ENCODE measurements at regions not wholly inside any gene's neighbourhood (a gene's known extent, or its start where the extent isn't known, plus 50 kb on each side); places are given as distances from the start of the nearest gene placed in this dataset.

DNA sequence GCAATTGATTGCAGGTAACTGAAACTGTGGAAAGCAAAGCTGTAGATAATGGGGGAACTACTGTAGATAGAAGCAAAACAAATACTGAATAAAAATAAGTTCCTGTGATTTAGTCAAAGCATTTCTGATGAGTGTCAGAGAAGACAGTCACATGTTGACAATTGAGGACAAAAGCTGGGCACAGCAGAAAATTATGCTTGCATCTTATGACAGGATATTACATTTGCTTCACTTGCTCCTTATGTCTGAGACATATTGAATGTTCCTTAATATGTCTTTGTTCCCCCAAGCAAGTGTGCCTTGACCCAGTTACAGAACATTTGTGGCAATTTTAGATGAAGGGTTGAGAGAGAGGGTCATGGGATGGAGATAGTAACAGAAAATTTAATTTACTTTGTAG, 526.0 kb upstream of the B3GALT2 start:
- H3K27ac ChIP-seq (ENCODE audit: low read length): no peak overlapping the region
- DNase-seq (no peak), ATAC-seq (no peak)
- intact Hi-C loops (cut with DNase I): loop anchor here in 1 of 4 donors (10.0 kb wide), 1 partner anchor 222 kb away; no protein-coding TSS in a partner anchor
- no peaks in the 10 kb centered on the region for H3K27me3 ChIP-seq (ENCODE audit: control insufficient read depth, insufficient read depth)
- H3K9me3 ChIP-seq (ENCODE audit: control insufficient read depth, low read length): no peaks in the 10 kb centered on the region
- no peak overlapping the region for H3K4me3 ChIP-seq (ENCODE audit: low read length)
- H3K4me1 ChIP-seq (ENCODE audit: control insufficient read depth, insufficient read depth, low read length): no peaks in the 10 kb centered on the region

- Histone ChIP-seq H3K4me1 (ENCODE audit: control insufficient read depth, insufficient read depth, low read length) (no peaks in the 10 kb centered on the region), H3K27ac (ENCODE audit: low read length) (no peak overlapping the region), H3K4me3 (ENCODE audit: low read length) (no peak overlapping the region), H3K9me3 (ENCODE audit: control insufficient read depth, low read length) (no peaks in the 10 kb centered on the region), H3K27me3 (ENCODE audit: control insufficient read depth, insufficient read depth) (no peaks in the 10 kb centered on the region)
- ATAC-seq (no peak), DNase-seq (no peak)
- intact Hi-C loops (cut with DNase I): loop anchor here in 1 of 4 donors (10.0 kb wide), 1 partner anchor 225 kb away; no protein-coding TSS in a partner anchor
- WGBS: 89% methylated on average over 1 of the region's 1 CpG
These were observed 523.2 kb upstream of the B3GALT2 start for GRCh38 chr1:193709607-193710006.

- no peak for DNase-seq
- WGBS: 52% methylated on average over 2 of the region's 2 CpGs
- no peak for ATAC-seq
- H3K4me1 ChIP-seq (ENCODE audit: control insufficient read depth, insufficient read depth, low read length): no peaks in the 10 kb centered on the region
- H3K27me3 ChIP-seq (ENCODE audit: control insufficient read depth, insufficient read depth): no peaks in the 10 kb centered on the region
- H3K27ac ChIP-seq (ENCODE audit: low read length): no peak overlapping the region
- intact Hi-C loops (cut with DNase I): no loop called here
- H3K4me3 ChIP-seq (ENCODE audit: low read length): no peak overlapping the region
- H3K9me3 ChIP-seq (ENCODE audit: control insufficient read depth, low read length): no peaks in the 10 kb centered on the region
These were observed 521.0 kb upstream of the B3GALT2 start for GRCh38 chr1:193707271-193708021.

DNA sequence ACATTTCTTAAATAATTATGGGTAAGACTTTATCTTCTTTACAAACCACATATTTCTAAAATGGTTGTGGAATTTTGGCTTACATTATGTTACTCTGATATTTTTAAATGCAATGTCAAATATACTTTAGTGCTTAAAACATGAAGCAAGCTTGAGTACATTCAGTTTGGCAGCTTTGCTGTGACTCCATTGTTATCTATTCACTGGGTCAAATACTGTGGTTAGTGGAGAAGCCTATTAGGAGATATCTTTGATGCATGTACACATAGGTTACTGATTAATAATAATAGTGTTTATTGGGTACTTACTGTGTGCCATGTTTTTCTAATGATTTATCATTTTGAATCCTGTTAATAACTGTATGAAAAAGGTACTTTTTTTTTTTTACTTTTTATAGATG, 520.4 kb upstream of the B3GALT2 start:
- H3K27me3 ChIP-seq (ENCODE audit: control insufficient read depth, insufficient read depth): no peaks in the 10 kb centered on the region
- ATAC-seq (no peak), DNase-seq (no peak)
- H3K4me3 ChIP-seq (ENCODE audit: low read length): no peak overlapping the region
- no peaks in the 10 kb centered on the region for H3K9me3 ChIP-seq (ENCODE audit: control insufficient read depth, low read length)
- no peak overlapping the region for H3K27ac ChIP-seq (ENCODE audit: low read length)
- H3K4me1 ChIP-seq (ENCODE audit: control insufficient read depth, insufficient read depth, low read length): no peaks in the 10 kb centered on the region
- intact Hi-C loops (cut with DNase I): no loop called here

GRCh38 chr1:193705554-193705981, 519.2 kb upstream of the B3GALT2 start:
- ATAC-seq (no peak), DNase-seq (no peak)
- no peak overlapping the region for H3K27ac ChIP-seq (ENCODE audit: low read length)
- no peak overlapping the region for H3K4me3 ChIP-seq (ENCODE audit: low read length)
- H3K9me3 ChIP-seq (ENCODE audit: control insufficient read depth, low read length): no peaks in the 10 kb centered on the region
- 94% methylated on average over 5 of the region's 5 CpGs for WGBS
- intact Hi-C loops (cut with DNase I): no loop called here
- H3K4me1 ChIP-seq (ENCODE audit: control insufficient read depth, insufficient read depth, low read length): no peaks in the 10 kb centered on the region
- no peaks in the 10 kb centered on the region for H3K27me3 ChIP-seq (ENCODE audit: control insufficient read depth, insufficient read depth)

DNA sequence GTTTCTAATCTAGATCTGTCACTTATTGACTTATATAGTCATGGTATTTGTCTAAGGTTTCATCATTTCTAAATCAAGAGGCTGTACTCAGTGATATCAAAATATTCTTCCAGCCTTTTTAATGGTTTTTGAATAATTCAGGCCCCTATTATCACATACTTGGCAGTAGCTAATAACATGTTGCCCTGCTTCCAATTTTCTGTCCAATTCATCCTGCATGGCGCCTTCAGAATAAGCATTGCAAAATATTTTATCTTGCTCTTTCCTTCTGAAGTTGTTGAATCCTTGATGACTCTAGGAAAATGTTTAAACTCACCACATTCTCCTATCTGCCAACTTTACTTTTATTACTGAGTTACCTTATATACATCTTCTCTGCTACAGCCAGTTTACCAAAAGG, 517.2 kb upstream of the B3GALT2 start:
- H3K4me1 ChIP-seq (ENCODE audit: control insufficient read depth, insufficient read depth, low read length): no peaks in the 10 kb centered on the region
- DNase-seq (no peak), ATAC-seq (no peak)
- H3K27me3 ChIP-seq (ENCODE audit: control insufficient read depth, insufficient read depth): no peaks in the 10 kb centered on the region
- intact Hi-C loops (cut with DNase I): no loop called here
- no peak overlapping the region for H3K27ac ChIP-seq (ENCODE audit: low read length)
- no peak overlapping the region for H3K4me3 ChIP-seq (ENCODE audit: low read length)
- no peaks in the 10 kb centered on the region for H3K9me3 ChIP-seq (ENCODE audit: control insufficient read depth, low read length)
- 72% methylated on average over 1 of the region's 1 CpG for WGBS

DNA sequence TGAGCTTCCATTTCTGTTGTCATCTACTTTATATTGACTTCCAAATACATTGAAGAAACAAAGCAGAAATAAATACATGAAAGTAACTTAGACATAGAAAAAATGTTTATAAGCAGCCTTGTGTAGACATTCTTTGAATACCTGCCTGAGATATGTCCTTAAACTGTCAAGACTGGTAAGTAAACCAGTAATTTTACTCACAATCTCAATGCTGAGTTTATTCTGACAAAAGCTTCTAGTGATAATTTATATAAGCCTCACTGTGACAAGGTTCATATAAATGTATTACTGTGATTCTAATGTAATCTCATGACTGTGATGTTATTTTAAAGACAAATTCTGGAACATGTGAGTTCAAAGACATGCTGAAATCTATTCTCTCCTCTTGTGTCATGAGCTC, 516.7 kb upstream of the B3GALT2 start:
- Histone ChIP-seq H3K4me3 (ENCODE audit: low read length) (no peak overlapping the region), H3K27me3 (ENCODE audit: control insufficient read depth, insufficient read depth) (no peaks in the 10 kb centered on the region), H3K9me3 (ENCODE audit: control insufficient read depth, low read length) (no peaks in the 10 kb centered on the region), H3K27ac (ENCODE audit: low read length) (no peak overlapping the region), H3K4me1 (ENCODE audit: control insufficient read depth, insufficient read depth, low read length) (no peaks in the 10 kb centered on the region)
- DNase-seq (no peak), ATAC-seq (no peak)
- intact Hi-C loops (cut with DNase I): no loop called here

- no peak overlapping the region for H3K4me3 ChIP-seq (ENCODE audit: low read length)
- no peak overlapping the region for H3K27ac ChIP-seq (ENCODE audit: low read length)
- no peak for DNase-seq
- ATAC-seq: no peak
- no peaks in the 10 kb centered on the region for H3K27me3 ChIP-seq (ENCODE audit: control insufficient read depth, insufficient read depth)
- intact Hi-C loops (cut with DNase I): no loop called here
- H3K4me1 ChIP-seq (ENCODE audit: control insufficient read depth, insufficient read depth, low read length): no peaks in the 10 kb centered on the region
- H3K9me3 ChIP-seq (ENCODE audit: control insufficient read depth, low read length): no peaks in the 10 kb centered on the region
These were observed 515.3 kb upstream of the B3GALT2 start for GRCh38 chr1:193701759-193702158.

DNA sequence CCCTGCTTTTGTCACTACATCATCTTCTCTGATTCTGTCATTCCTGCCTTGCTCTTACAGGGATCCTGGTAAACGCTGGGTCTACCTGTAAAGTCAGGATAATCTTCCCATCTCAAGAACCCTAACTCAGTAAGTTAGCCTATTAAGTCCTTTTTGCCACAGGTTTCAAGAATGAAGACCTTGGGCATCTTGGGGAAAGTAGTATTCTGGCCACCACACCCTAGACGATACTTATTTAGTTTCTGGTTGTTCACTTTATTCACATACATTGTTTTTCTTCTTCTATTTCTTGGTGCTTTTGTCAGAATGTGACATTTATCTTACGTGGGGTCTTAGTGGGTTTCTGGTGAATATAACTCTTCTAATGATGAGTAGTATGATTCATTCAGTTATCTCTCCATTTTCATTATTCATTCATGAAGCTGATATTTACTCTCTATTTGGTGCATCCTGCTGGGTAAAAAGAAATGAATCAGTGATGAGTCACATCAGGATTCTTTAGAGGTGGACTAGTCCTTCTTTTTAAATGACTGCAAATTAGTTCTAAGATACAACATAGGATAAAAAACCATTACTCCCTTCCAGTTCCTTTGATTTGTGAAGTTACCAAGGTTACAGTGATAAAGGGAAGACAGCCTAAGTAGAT, 514.4 kb upstream of the B3GALT2 start:
- H3K27me3 ChIP-seq (ENCODE audit: control insufficient read depth, insufficient read depth): no peaks in the 10 kb centered on the region
- no peak overlapping the region for H3K4me3 ChIP-seq (ENCODE audit: low read length)
- H3K4me1 ChIP-seq (ENCODE audit: control insufficient read depth, insufficient read depth, low read length): no peaks in the 10 kb centered on the region
- H3K9me3 ChIP-seq (ENCODE audit: control insufficient read depth, low read length): no peaks in the 10 kb centered on the region
- intact Hi-C loops (cut with DNase I): no loop called here
- 84% methylated on average over 3 of the region's 3 CpGs for WGBS
- H3K27ac ChIP-seq (ENCODE audit: low read length): no peak overlapping the region
- DNase-seq (no peak), ATAC-seq (no peak)

DNA sequence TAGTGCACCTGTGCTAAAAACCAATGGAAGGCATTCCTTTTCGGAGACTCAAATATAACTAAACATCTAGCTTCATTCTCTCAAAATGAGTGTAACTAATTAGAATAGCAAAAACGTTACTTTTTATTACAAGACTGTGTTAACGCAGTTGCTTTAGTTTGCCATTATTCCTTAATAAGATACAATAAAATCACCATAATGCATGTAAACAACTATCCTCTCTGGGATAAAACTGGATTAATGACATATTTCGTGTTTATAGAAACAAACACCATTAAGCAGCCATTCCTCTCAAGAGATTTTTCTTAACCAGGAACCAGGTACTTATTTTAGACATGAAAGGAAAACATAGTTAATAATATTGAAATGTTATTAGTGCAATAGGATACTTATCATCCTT, 512.8 kb upstream of the B3GALT2 start:
- intact Hi-C loops (cut with DNase I): no loop called here

GRCh38 chr1:193697776-193698175, 511.4 kb upstream of the B3GALT2 start:
- no peak for ATAC-seq
- intact Hi-C loops (cut with DNase I): no loop called here
- no peak overlapping the region for H3K27ac ChIP-seq (ENCODE audit: low read length)
- H3K4me1 ChIP-seq (ENCODE audit: control insufficient read depth, insufficient read depth, low read length): no peaks in the 10 kb centered on the region
- no peaks in the 10 kb centered on the region for H3K27me3 ChIP-seq (ENCODE audit: control insufficient read depth, insufficient read depth)
- H3K9me3 ChIP-seq (ENCODE audit: control insufficient read depth, low read length): no peaks in the 10 kb centered on the region
- WGBS: 89% methylated on average over 3 of the region's 3 CpGs
- H3K4me3 ChIP-seq (ENCODE audit: low read length): no peak overlapping the region
- DNase-seq: no peak

More for the DNA sequence above, 512.8 kb upstream of the B3GALT2 start:
- 90% methylated on average over 4 of the region's 4 CpGs for WGBS
- Histone ChIP-seq H3K27me3 (ENCODE audit: control insufficient read depth, insufficient read depth) (no peaks in the 10 kb centered on the region), H3K9me3 (ENCODE audit: control insufficient read depth, low read length) (no peaks in the 10 kb centered on the region), H3K27ac (ENCODE audit: low read length) (no peak overlapping the region), H3K4me1 (ENCODE audit: control insufficient read depth, insufficient read depth, low read length) (no peaks in the 10 kb centered on the region), H3K4me3 (ENCODE audit: low read length) (no peak overlapping the region)
- no peak for DNase-seq
- ATAC-seq: no peak
